Neural progenitor cell (in vitro differentiated cells): ENCODE measurements at regions not wholly inside any gene's neighbourhood (a gene's known extent, or its start where the extent isn't known, plus 50 kb on each side); places are given as distances from the start of the nearest gene placed in this dataset.

Source experiments
- DNase-seq: peaks from one replicate; pipeline ENCODE4 v3.0.0-alpha.2; 2016; ENCODE audit warnings: low spot score
- H2AFZ ChIP-seq: fragments of 200-600 bp; sonication (generic); replicated peaks from 2 replicates; pipeline ENCODE4 v1.6.1; 2016; ENCODE audit warnings: antibody characterized with exemption
- H3F3A ChIP-seq: fragments of 200-600 bp; sonication (generic); 2 replicates; pipeline ENCODE4 v1.6.1; 2016; ENCODE audit warnings: antibody characterized with exemption, low read depth
- H3K27ac ChIP-seq: fragments of 200-600 bp; sonication (generic); 2 replicates; pipeline ENCODE4 v1.5.1; 2016; ENCODE audit warnings: mild to moderate bottlenecking
- H3K27me3 ChIP-seq: fragments of 200-600 bp; sonication (generic); 2 replicates; pipeline ENCODE4 v1.6.1; 2016; ENCODE audit warnings: mild to moderate bottlenecking, moderate library complexity
- H3K36me3 ChIP-seq: fragments of 200-600 bp; sonication (generic); 2 replicates; pipeline ENCODE4 v1.5.1; 2016
- H3K4me1 ChIP-seq: fragments of 200-600 bp; sonication (generic); 2 replicates; pipeline ENCODE4 v1.6.1; 2016; ENCODE audit warnings: mixed run types
- H3K4me2 ChIP-seq: fragments of 200-600 bp; sonication (generic); 2 replicates; pipeline ENCODE4 v1.6.1; 2016
- H3K4me3 ChIP-seq: fragments of 200-600 bp; sonication (generic); 2 replicates; pipeline ENCODE4 v1.5.1; 2016
- H3K79me2 ChIP-seq: fragments of 200-600 bp; sonication (generic); 2 replicates; pipeline ENCODE4 v1.6.1; 2016; ENCODE audit warnings: low read depth
- H3K9ac ChIP-seq: fragments of 200-600 bp; sonication (generic); 2 replicates; pipeline ENCODE4 v1.6.1; 2016
- H3K9me3 ChIP-seq: fragments of 200-600 bp; sonication (generic); 2 replicates; pipeline ENCODE4 v1.5.1; 2016; ENCODE audit warnings: low read depth
- H4K20me1 ChIP-seq: fragments of 200-600 bp; sonication (generic); 2 replicates; pipeline ENCODE4 v1.6.1; 2016; ENCODE audit warnings: low read depth
- H3K27ac Mint-ChIP-seq: 3 replicates; pipeline ENCODE4 v1.8.0; 2021; ENCODE audit warnings: mixed read lengths
- H3K27me3 Mint-ChIP-seq: 2 replicates; pipeline ENCODE4 v1.8.0; 2022; ENCODE audit warnings: low read depth, mild to moderate bottlenecking, inconsistent platforms, moderate library complexity, mixed read lengths; ENCODE audit not compliant: insufficient read depth
- H3K36me3 Mint-ChIP-seq: 3 replicates; pipeline ENCODE4 v1.8.0; 2021; ENCODE audit warnings: mixed read lengths
- H3K4me1 Mint-ChIP-seq: 3 replicates; pipeline ENCODE4 v1.8.0; 2021; ENCODE audit warnings: mixed read lengths
- H3K4me3 Mint-ChIP-seq: 3 replicates; pipeline ENCODE4 v1.8.0; 2021; ENCODE audit warnings: mild to moderate bottlenecking, moderate library complexity, mixed read lengths
- H3K9me3 Mint-ChIP-seq: 3 replicates; pipeline ENCODE4 v1.8.0; 2020; ENCODE audit warnings: mixed read lengths
- EZH2 ChIP-seq: fragments of 200-600 bp; sonication (generic); IDR thresholded peaks from 2 replicates; pipeline ENCODE4 v1.6.1; 2017; ENCODE audit warnings: antibody characterized with exemption, mild to moderate bottlenecking, moderate library complexity
- EZH2phosphoT487 ChIP-seq: fragments of 200-600 bp; sonication (generic); IDR thresholded peaks from 2 replicates; pipeline ENCODE4 v1.6.1; 2017; ENCODE audit warnings: antibody characterized with exemption
- TF ChIP-seq, protein P1 (sequence below): fragments of 200-600 bp; sonication (generic); IDR thresholded peaks from 2 replicates; pipeline ENCODE4 v1.5.1; 2017; ENCODE audit warnings: antibody characterized with exemption, mild to moderate bottlenecking

- Histone ChIP-seq H3K27ac (no peak overlapping the region), H3K4me1 (no peaks in the 10 kb centered on the region), H3K9ac (no peak overlapping the region), H3K4me2 (no peak overlapping the region), H4K20me1 (no peaks in the 10 kb centered on the region), H3K4me3 (no peak overlapping the region), H3F3A (no peaks in the 10 kb centered on the region), H3K27me3 (no peaks in the 10 kb centered on the region), H2AFZ (peak overlapping the region; percentile 40), H3K9me3 (no peaks in the 10 kb centered on the region), H3K79me2 (no peaks in the 10 kb centered on the region), H3K36me3 (no peaks in the 10 kb centered on the region)
- no peak overlapping the region for H3K4me3 Mint-ChIP-seq
- H3K36me3 Mint-ChIP-seq: no peaks in the 10 kb centered on the region
- DNase-seq: no peak
- no peaks in the 10 kb centered on the region for H3K4me1 Mint-ChIP-seq
- TF ChIP-seq, protein P1, sequence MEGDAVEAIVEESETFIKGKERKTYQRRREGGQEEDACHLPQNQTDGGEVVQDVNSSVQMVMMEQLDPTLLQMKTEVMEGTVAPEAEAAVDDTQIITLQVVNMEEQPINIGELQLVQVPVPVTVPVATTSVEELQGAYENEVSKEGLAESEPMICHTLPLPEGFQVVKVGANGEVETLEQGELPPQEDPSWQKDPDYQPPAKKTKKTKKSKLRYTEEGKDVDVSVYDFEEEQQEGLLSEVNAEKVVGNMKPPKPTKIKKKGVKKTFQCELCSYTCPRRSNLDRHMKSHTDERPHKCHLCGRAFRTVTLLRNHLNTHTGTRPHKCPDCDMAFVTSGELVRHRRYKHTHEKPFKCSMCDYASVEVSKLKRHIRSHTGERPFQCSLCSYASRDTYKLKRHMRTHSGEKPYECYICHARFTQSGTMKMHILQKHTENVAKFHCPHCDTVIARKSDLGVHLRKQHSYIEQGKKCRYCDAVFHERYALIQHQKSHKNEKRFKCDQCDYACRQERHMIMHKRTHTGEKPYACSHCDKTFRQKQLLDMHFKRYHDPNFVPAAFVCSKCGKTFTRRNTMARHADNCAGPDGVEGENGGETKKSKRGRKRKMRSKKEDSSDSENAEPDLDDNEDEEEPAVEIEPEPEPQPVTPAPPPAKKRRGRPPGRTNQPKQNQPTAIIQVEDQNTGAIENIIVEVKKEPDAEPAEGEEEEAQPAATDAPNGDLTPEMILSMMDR: no peak
- TF ChIP-seq EZH2: no peak
- no peak for TF ChIP-seq EZH2phosphoT487
- H3K27me3 Mint-ChIP-seq: peaks cover 3% of the 10 kb centered on the region
- no peaks in the 10 kb centered on the region for H3K9me3 Mint-ChIP-seq
- H3K27ac Mint-ChIP-seq: no peak overlapping the region
These were observed 883.4 kb upstream of the SPRY2 start for GRCh38 chr13:81224209-81224833.

DNA sequence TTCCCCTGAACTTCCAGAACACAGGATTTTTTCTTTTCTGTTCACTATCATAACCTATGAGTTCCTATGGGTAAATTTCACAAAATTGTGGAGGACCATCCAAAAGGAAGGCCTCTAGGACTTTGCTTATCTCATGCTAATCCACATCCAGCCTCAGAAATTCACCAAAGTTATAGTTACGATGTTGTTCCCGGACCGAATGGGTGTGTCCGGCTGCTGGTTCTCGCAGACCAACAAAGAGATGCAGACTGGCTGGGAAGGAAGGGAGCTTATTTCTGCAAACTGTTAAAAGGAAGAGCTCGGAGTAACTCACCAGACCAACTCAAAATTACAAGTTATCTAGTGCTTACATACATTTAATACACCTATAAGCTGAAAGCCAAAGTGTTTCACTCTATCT, 882.9 kb upstream of the SPRY2 start:
- peaks cover 3% of the 10 kb centered on the region for H3K27me3 Mint-ChIP-seq
- no peaks in the 10 kb centered on the region for H3K4me1 ChIP-seq
- H3K4me1 Mint-ChIP-seq: no peaks in the 10 kb centered on the region
- no peaks in the 10 kb centered on the region for H3K36me3 ChIP-seq
- H2AFZ ChIP-seq: peak overlapping the region; percentile 40
- no peak for DNase-seq
- no peak overlapping the region for H3K27ac ChIP-seq
- H3F3A ChIP-seq: no peaks in the 10 kb centered on the region
- no peak overlapping the region for H3K27ac Mint-ChIP-seq
- no peaks in the 10 kb centered on the region for H3K36me3 Mint-ChIP-seq
- H3K4me2 ChIP-seq: no peak overlapping the region
- H4K20me1 ChIP-seq: no peaks in the 10 kb centered on the region
- no peaks in the 10 kb centered on the region for H3K9me3 ChIP-seq
- H3K9me3 Mint-ChIP-seq: no peaks in the 10 kb centered on the region
- H3K27me3 ChIP-seq: no peaks in the 10 kb centered on the region
- no peak overlapping the region for H3K4me3 Mint-ChIP-seq
- H3K79me2 ChIP-seq: no peaks in the 10 kb centered on the region
- H3K4me3 ChIP-seq: no peak overlapping the region
- H3K9ac ChIP-seq: no peak overlapping the region
- TF ChIP-seq, protein P1: no peak
- TF ChIP-seq EZH2 (no peak), EZH2phosphoT487 (no peak)

GRCh38 chr13:81211713-81212112, 870.8 kb upstream of the SPRY2 start:
- Histone ChIP-seq H3K4me1 (peaks cover 17% of the 10 kb centered on the region), H3K9ac (no peak overlapping the region), H4K20me1 (no peaks in the 10 kb centered on the region), H3K27ac (no peak overlapping the region), H3K36me3 (no peaks in the 10 kb centered on the region), H2AFZ (no peak overlapping the region), H3K4me3 (no peak overlapping the region), H3K4me2 (no peak overlapping the region), H3K79me2 (no peaks in the 10 kb centered on the region), H3F3A (no peaks in the 10 kb centered on the region), H3K9me3 (no peaks in the 10 kb centered on the region), H3K27me3 (no peaks in the 10 kb centered on the region)
- Mint-ChIP-seq H3K4me3 (no peak overlapping the region), H3K36me3 (no peaks in the 10 kb centered on the region), H3K27me3 (no peaks in the 10 kb centered on the region), H3K9me3 (no peaks in the 10 kb centered on the region), H3K4me1 (peaks cover 13% of the 10 kb centered on the region), H3K27ac (no peak overlapping the region)
- no peak for DNase-seq
- no peak for TF ChIP-seq EZH2
- TF ChIP-seq, protein P1: no peak
- no peak for TF ChIP-seq EZH2phosphoT487
